Hepatocyte (in vitro differentiated cells): ENCODE measurements at regions not wholly inside any gene's neighbourhood (a gene's known extent, or its start where the extent isn't known, plus 50 kb on each side); places are given as distances from the start of the nearest gene placed in this dataset.

ENCODE experiments used
- EZH2 ChIP-seq: fragments of 200-600 bp; sonication (generic); IDR thresholded peaks from 2 replicates; pipeline ENCODE4 v1.6.1; 2016; ENCODE audit warnings: antibody characterized with exemption, mild to moderate bottlenecking, borderline replicate concordance
- EZH2phosphoT487 ChIP-seq: fragments of 200-600 bp; sonication (generic); IDR thresholded peaks from one replicate; pipeline ENCODE4 v1.6.1; 2018; ENCODE audit warnings: antibody characterized with exemption, mild to moderate bottlenecking, low read depth, moderate library complexity; ENCODE audit not compliant: unreplicated experiment, severe bottlenecking
- TF ChIP-seq, protein P1 (sequence below): fragments of 200-600 bp; sonication (generic); IDR thresholded peaks from 2 replicates; pipeline ENCODE4 v1.5.1; 2016; ENCODE audit warnings: antibody characterized with exemption, mild to moderate bottlenecking; ENCODE audit not compliant: poor library complexity

- TF ChIP-seq, protein P1, sequence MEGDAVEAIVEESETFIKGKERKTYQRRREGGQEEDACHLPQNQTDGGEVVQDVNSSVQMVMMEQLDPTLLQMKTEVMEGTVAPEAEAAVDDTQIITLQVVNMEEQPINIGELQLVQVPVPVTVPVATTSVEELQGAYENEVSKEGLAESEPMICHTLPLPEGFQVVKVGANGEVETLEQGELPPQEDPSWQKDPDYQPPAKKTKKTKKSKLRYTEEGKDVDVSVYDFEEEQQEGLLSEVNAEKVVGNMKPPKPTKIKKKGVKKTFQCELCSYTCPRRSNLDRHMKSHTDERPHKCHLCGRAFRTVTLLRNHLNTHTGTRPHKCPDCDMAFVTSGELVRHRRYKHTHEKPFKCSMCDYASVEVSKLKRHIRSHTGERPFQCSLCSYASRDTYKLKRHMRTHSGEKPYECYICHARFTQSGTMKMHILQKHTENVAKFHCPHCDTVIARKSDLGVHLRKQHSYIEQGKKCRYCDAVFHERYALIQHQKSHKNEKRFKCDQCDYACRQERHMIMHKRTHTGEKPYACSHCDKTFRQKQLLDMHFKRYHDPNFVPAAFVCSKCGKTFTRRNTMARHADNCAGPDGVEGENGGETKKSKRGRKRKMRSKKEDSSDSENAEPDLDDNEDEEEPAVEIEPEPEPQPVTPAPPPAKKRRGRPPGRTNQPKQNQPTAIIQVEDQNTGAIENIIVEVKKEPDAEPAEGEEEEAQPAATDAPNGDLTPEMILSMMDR = no peak
- TF ChIP-seq EZH2phosphoT487 (no peak), EZH2 (no peak)
Measured at GRCh38 chr20:41991412-41991811, 373.2 kb upstream of the CHD6 start.
